Rectal smooth muscle tissue (tissue), 1 donor: ENCODE measurements at regions not wholly inside any gene's neighbourhood (a gene's known extent, or its start where the extent isn't known, plus 50 kb on each side); places are given as distances from the start of the nearest gene placed in this dataset.

Experiments used
- H3K27ac ChIP-seq: one replicate; pipeline ENCODE4 v1.7.0; 2013; ENCODE audit warnings: low read depth, low read length, inconsistent platforms
- H3K27me3 ChIP-seq: one replicate; pipeline ENCODE4 v1.7.0; 2013; ENCODE audit warnings: low read length; ENCODE audit not compliant: control insufficient read depth, insufficient read depth
- H3K36me3 ChIP-seq: one replicate; pipeline ENCODE4 v1.7.0; 2013; ENCODE audit warnings: low read length; ENCODE audit not compliant: control insufficient read depth, insufficient read depth
- H3K4me1 ChIP-seq: one replicate; pipeline ENCODE4 v1.7.0; 2013; ENCODE audit warnings: low read length; ENCODE audit not compliant: control insufficient read depth, insufficient read depth
- H3K4me3 ChIP-seq: one replicate; pipeline ENCODE4 v1.7.0; 2013; ENCODE audit warnings: low read length
- H3K9ac ChIP-seq: one replicate; pipeline ENCODE4 v1.7.0; 2013; ENCODE audit warnings: low read length

DNA sequence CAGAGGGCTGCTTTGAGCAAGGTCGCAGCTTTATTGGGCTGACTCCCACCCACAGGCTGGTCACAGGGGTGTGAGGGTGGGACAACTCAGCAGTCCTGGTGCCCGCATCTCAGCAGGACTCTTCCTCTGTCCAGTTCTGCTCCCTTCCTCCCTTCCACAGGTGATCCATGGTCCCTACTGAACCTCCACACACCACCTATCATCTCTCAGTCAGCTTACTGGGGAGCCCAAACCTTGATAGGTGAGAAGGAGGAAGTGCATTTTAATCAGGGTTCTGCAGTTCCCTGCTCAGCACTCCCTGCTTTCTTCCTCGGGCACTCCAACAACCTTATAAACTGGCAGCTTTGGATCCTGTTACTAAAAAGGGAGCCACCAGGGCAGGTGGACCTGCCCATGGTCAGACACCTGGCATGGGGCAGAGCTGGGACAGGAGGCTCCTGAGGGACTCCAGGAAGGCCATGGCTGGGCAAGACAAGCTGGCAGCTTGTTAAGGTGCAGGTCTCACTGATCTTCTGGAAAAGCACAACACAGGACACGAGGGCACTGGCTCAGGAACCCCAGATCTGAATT lies 664.6 kb downstream of the BCL11B start:
- Histone ChIP-seq H3K27me3 (peaks cover 2% of the 10 kb centered on the region), H3K4me1 (no peaks in the 10 kb centered on the region), H3K9ac (no peak overlapping the region), H3K36me3 (no peaks in the 10 kb centered on the region), H3K4me3 (no peak overlapping the region), H3K27ac (no peak overlapping the region)

DNA sequence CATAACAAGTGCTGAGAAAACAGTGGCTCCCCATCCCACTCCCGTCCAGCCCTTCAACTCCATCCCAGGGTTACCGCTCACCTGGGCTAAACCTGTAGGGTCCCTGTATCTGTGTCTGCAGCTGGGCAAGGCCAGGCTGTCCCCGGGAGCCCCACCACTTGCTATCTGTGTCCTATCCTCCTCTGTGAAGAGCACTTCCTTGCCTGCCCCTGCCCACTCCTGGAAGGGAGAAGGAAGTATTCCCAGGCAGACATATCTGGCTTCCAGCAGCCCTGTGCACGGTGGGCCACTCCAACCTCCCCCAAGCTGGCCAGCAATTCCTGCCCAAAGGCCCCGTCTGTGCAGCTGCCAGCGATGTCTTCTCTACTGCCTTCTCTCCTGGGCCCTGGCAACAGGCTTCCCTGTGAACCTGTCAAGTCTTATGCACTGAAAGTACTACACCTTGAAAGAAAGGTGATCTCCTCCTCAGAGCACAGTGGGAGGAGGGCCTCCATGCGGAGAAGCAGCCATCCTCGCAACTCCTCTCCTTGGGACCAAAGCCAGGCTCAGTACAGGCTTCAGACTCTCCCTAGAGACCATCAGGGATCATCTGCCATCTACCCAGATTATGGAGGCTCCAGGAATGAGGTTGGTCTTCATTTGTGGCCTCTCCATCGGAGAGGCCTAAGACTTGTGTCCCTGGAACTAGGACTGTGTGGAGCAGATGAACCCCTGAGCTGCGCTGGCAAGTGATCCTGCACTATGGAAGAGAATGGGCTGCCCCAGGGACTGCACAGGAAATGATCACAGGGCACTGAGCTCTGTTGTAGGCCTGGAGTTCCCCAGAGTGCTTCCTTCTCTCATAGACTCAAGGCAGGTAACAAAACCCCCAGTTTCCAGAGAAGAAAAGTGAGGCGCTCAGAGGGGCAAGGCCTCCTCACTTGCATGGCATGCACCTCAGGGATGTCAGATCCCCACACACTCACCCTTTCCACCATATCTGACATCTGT lies 663.6 kb downstream of the BCL11B start:
- Histone ChIP-seq H3K4me3 (no peak overlapping the region), H3K27me3 (no peaks in the 10 kb centered on the region), H3K4me1 (no peaks in the 10 kb centered on the region), H3K9ac (no peak overlapping the region), H3K36me3 (no peaks in the 10 kb centered on the region), H3K27ac (no peak overlapping the region)

DNA sequence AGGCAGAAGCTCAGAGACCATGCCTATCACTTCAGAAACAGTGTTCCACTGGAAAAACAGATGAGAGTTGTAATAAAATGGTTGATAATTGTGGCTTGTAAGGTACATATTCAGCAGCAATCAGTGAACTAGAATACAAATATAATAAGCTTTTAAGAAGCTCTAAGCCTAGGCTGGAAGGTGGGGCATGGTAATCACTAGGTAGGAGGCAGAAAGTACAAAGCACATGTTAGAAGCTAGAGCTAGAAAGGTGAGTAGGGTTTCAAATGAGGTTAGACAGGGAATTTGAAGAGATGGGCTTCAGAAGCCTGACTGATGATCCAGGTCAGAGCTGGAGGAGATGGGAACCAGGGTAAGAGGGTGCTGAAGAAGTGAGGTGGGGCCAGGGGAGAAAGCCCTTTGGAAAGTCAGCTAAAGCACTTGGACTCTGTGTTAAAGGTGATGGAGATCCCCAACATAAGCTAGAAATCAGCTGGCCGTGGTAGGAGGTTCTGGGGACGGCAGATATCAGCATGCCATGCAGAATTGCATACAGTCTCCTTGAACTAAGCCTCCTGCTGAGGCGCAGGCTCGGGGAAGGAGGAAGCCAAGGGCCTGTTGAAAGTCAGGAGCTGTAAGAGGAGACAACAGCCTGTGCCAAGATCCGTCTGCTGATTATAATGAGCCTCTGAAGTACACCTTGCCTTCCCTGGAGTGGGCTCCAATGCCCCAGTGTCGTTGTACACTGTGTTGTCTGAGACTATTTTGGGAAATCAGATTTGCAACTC lies 659.4 kb downstream of the BCL11B start:
- Histone ChIP-seq H3K27me3 (no peaks in the 10 kb centered on the region), H3K9ac (no peak overlapping the region), H3K27ac (no peak overlapping the region), H3K4me1 (no peaks in the 10 kb centered on the region), H3K36me3 (no peaks in the 10 kb centered on the region), H3K4me3 (no peak overlapping the region)

DNA sequence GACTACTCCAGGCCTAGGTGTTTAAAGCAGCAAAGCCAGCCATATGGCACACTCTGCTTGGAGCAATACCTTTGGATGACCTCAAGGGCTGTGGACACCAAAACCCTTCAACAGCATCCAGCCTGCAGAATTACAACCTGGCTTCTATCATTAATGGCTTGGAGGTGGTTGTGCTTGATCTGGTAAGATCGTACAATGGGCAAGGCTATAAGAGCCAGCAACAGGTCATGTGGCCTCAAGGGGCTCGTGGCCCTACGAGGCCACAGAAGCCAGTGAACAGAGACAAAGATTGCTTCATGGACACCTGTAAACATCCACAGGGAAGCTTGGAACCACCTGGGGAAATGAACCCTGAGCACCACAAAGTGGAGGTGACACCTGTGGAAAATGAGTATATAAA lies 657.3 kb downstream of the BCL11B start:
- Histone ChIP-seq H3K4me3 (no peak overlapping the region), H3K4me1 (no peaks in the 10 kb centered on the region), H3K9ac (no peak overlapping the region), H3K36me3 (no peaks in the 10 kb centered on the region), H3K27me3 (no peaks in the 10 kb centered on the region), H3K27ac (no peak overlapping the region)

- H3K27me3 ChIP-seq: no peaks in the 10 kb centered on the region
- no peak overlapping the region for H3K27ac ChIP-seq
- no peak overlapping the region for H3K4me3 ChIP-seq
- no peaks in the 10 kb centered on the region for H3K36me3 ChIP-seq
- no peak overlapping the region for H3K9ac ChIP-seq
- H3K4me1 ChIP-seq: no peaks in the 10 kb centered on the region
These were observed 649.6 kb downstream of the BCL11B start for GRCh38 chr14:98622208-98623051.

DNA sequence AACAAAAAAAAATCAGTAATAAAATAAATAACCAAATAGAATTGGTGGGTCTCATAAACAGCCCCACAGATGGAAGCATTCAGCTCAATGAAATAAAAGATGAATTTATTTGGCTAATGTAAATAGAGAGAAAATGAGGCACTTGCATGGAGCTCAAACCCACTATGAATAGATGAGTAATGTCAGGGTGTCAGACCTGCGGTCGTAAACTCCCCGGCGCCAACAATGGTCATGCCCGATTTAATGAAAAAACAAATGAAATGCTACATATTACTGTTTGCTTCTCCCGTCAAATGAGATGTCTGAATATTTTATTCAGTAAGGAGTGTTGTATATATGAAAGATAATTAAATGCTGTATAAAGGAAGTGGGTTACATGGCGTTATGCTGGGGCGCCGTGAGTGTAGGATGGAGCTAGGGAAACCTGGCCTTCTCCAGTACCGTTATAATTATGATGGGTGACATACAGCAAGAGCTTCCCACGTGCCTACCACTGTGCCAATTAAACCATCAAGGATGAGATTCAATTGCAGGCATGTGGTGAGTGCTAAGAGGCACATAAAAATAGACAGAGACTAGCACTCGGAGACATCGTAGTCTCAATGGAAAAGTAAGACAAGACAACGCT lies 648.1 kb downstream of the BCL11B start:
- Histone ChIP-seq H3K4me1 (no peaks in the 10 kb centered on the region), H3K36me3 (no peaks in the 10 kb centered on the region), H3K9ac (no peak overlapping the region), H3K27me3 (no peaks in the 10 kb centered on the region), H3K4me3 (no peak overlapping the region), H3K27ac (no peak overlapping the region)

GRCh38 chr14:98633380-98633779 lies 638.6 kb downstream of the BCL11B start:
- H3K4me3 ChIP-seq: no peak overlapping the region
- H3K4me1 ChIP-seq: no peaks in the 10 kb centered on the region
- no peaks in the 10 kb centered on the region for H3K27me3 ChIP-seq
- H3K36me3 ChIP-seq: no peaks in the 10 kb centered on the region
- H3K9ac ChIP-seq: no peak overlapping the region
- no peak overlapping the region for H3K27ac ChIP-seq

DNA sequence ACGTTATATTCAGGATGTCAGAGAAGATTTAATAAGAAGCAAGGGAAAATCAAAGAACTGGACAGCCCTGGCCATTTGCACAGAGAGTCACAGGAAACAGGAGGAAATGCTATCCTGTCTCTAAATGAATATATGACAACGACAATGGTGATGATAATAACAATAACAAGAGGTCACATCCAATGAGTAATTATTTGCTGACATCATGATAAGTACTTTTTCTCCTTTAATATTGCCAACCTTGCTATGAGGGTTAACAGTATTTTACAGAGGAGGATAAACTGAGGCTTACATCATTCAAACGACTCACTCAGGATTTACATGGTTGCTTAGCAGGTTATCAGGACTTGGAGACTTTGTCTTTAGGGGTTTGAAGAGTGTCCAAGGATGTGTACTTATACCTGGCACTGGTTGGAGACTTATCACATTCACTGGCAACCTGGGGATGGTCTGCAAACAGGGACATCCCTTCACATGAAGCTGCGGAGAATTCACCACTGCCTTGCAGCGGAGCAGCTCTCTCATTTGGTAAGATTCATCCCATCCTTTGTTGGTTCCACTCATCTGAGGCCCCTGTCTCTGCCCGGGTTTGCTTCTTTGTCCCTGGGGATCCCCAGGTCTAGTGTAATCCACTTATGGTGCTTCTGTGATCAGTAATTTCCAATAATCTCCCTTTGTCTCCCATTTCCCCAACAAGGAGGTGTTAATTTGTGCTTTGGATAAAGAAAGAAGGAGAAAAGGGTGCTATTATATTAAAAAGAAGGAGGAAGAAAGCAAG lies 637.8 kb downstream of the BCL11B start:
- H3K27me3 ChIP-seq: no peaks in the 10 kb centered on the region
- H3K9ac ChIP-seq: no peak overlapping the region
- no peak overlapping the region for H3K27ac ChIP-seq
- no peak overlapping the region for H3K4me3 ChIP-seq
- no peaks in the 10 kb centered on the region for H3K4me1 ChIP-seq
- no peaks in the 10 kb centered on the region for H3K36me3 ChIP-seq

DNA sequence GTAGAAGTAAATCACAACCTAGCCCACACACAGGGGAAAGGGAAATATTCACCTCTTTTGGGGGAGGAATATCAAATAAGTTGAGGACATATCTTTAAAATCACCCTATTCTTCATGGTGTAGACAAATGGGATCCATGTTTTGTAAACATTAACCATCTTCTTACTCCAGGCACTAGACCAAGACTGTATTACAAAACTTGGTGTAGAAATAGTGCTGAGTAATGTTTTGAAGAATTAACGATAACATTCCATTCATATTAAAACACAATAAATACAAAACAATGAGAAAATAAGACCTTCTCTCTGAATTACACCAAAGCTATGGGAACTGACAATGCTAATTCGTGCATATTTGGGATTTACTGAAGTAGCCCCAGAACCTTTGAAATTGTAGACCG lies 633.6 kb downstream of the BCL11B start:
- Histone ChIP-seq H3K36me3 (no peaks in the 10 kb centered on the region), H3K27ac (no peak overlapping the region), H3K4me3 (no peak overlapping the region), H3K27me3 (no peaks in the 10 kb centered on the region), H3K9ac (no peak overlapping the region), H3K4me1 (no peaks in the 10 kb centered on the region)

DNA sequence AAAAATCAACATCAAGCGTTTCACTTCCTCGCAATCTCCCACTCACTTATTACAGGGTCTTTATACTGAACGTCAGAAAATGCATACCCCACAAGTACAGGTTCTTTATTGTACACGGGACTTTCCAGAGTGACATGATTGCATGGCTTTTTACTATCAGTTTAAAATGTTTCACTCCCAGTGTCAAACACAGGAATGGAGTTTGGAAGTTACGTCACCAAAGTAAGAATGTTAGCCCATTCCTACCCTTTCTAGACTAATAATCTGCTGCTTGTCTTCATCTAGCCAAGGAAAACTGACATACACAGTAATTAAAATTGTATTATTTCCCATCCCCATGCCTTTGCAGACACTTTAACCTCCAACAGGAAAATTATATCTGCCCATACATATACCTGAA lies 624.2 kb downstream of the BCL11B start:
- H3K4me1 ChIP-seq: no peaks in the 10 kb centered on the region
- H3K27me3 ChIP-seq: no peaks in the 10 kb centered on the region
- H3K4me3 ChIP-seq: no peak overlapping the region
- H3K27ac ChIP-seq: no peak overlapping the region
- no peak overlapping the region for H3K9ac ChIP-seq
- H3K36me3 ChIP-seq: no peaks in the 10 kb centered on the region

- no peaks in the 10 kb centered on the region for H3K4me1 ChIP-seq
- no peaks in the 10 kb centered on the region for H3K36me3 ChIP-seq
- H3K9ac ChIP-seq: no peak overlapping the region
- H3K27ac ChIP-seq: no peak overlapping the region
- H3K4me3 ChIP-seq: no peak overlapping the region
- H3K27me3 ChIP-seq: no peaks in the 10 kb centered on the region
These were observed 621.0 kb downstream of the BCL11B start for GRCh38 chr14:98651037-98651436.
